Loucy (cell line): ENCODE measurements at regions not wholly inside any gene's neighbourhood (a gene's known extent, or its start where the extent isn't known, plus 50 kb on each side); places are given as distances from the start of the nearest gene placed in this dataset.

Source experiments
- H2AFZ ChIP-seq: fragments of 200-600 bp; sonication (generic); 2 replicates; pipeline ENCODE4 v1.6.0; 2016; ENCODE audit warnings: antibody characterized with exemption, mild to moderate bottlenecking, low read length, moderate library complexity
- H3F3A ChIP-seq: fragments of 200-600 bp; 2 replicates; pipeline ENCODE4 v1.6.0; 2016; ENCODE audit warnings: antibody characterized with exemption, low read depth, mild to moderate bottlenecking
- H3K27me3 ChIP-seq: fragments of 200-600 bp; sonication (generic); 2 replicates; pipeline ENCODE4 v1.6.1; 2014; ENCODE audit warnings: low read length, mild to moderate bottlenecking; ENCODE audit not compliant: insufficient read depth, poor library complexity, severe bottlenecking
- H3K36me3 ChIP-seq: fragments of 200-600 bp; sonication (generic); 2 replicates; pipeline ENCODE4 v1.6.1; 2016; ENCODE audit warnings: low read length; ENCODE audit not compliant: insufficient read depth
- H3K4me1 ChIP-seq: fragments of 200-600 bp; sonication (generic); 2 replicates; pipeline ENCODE4 v1.5.1; 2014; ENCODE audit warnings: low read length, mild to moderate bottlenecking; ENCODE audit not compliant: insufficient read depth, poor library complexity, severe bottlenecking
- H3K4me2 ChIP-seq: fragments of 200-600 bp; sonication (generic); 2 replicates; pipeline ENCODE4 v1.6.0; 2014; ENCODE audit warnings: antibody characterized with exemption, low read length, low read depth, mild to moderate bottlenecking; ENCODE audit not compliant: poor library complexity, severe bottlenecking
- H3K4me3 ChIP-seq: fragments of 200-600 bp; sonication (generic); 2 replicates; pipeline ENCODE4 v1.5.1; 2014; ENCODE audit warnings: low read length, mild to moderate bottlenecking, mixed read lengths; ENCODE audit not compliant: poor library complexity, severe bottlenecking
- H3K79me2 ChIP-seq: fragments of 200-600 bp; sonication (generic); 2 replicates; pipeline ENCODE4 v1.6.1; 2014; ENCODE audit warnings: low read length; ENCODE audit not compliant: insufficient read depth
- H3K9ac ChIP-seq: fragments of 200-600 bp; sonication (generic); 2 replicates; pipeline ENCODE4 v1.6.0; 2014; ENCODE audit warnings: mild to moderate bottlenecking, low read depth, low read length, moderate library complexity; ENCODE audit not compliant: poor library complexity, severe bottlenecking
- H3K9me2 ChIP-seq: fragments of 200-600 bp; sonication (generic); replicated peaks from 2 replicates; pipeline ENCODE4 v1.6.1; 2016; ENCODE audit warnings: low read depth, low read length, mixed read lengths
- H3K9me3 ChIP-seq: fragments of 200-600 bp; sonication (generic); 2 replicates; pipeline ENCODE4 v1.6.1; 2014; ENCODE audit warnings: mild to moderate bottlenecking, antibody characterized with exemption, low read length, low read depth; ENCODE audit not compliant: insufficient read depth
- H4K20me1 ChIP-seq: fragments of 200-600 bp; sonication (generic); 2 replicates; pipeline ENCODE4 v1.6.0; 2014; ENCODE audit warnings: antibody characterized with exemption, low read length, mild to moderate bottlenecking; ENCODE audit not compliant: insufficient read depth, poor library complexity, severe bottlenecking
- EZH2phosphoT487 ChIP-seq: fragments of 200-600 bp; IDR thresholded peaks from 2 replicates; pipeline ENCODE4 v1.6.1; 2018; ENCODE audit warnings: antibody characterized with exemption, mild to moderate bottlenecking, moderate library complexity, borderline replicate concordance
- TF ChIP-seq, protein P1 (sequence below): fragments of 200-600 bp; sonication (generic); conservative IDR thresholded peaks from 2 replicates; pipeline ENCODE4 v1.5.1; 2014; ENCODE audit warnings: mild to moderate bottlenecking, antibody characterized with exemption, low read length

DNA sequence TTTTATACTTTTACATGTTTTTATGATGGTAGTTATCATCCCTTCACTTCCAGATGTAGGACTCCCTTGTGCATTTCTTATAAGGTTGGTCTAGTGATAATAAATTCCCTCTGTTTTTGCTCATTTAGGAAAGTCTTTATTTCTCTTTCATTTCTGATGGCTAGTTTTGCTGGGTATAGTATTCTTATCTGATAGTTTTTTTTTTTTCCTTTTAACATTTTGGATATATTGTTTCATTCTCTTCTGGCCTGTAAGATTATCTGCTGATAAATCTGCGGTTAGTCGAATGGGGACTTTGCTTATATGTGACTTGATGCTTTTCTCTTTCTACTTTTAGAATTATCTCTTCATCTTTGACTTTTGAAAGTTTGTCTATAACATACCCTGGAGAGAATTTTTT, 153.1 kb upstream of the MPHOSPH6 start:
- H2AFZ ChIP-seq: no peak overlapping the region
- H4K20me1 ChIP-seq: no peaks in the 10 kb centered on the region
- H3K27me3 ChIP-seq: no peaks in the 10 kb centered on the region

DNA sequence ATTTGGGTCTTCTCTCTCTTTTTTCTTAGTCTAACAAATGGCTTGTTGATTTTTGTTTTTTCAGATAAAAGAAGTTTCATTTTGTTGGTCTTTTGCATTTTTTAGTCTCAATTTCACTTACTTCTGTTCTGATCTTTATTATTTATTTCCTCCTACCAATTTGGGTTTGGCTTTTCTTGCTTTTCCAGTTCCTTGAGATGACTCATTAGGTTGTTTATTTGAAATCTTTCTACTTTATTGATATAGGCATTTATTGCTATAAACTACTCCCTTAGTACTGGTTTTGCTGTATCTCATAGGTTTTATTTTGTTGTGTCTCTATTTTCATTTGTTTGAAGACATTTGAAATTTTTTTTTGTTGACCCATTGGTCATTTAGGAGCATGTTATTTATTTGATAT, 152.2 kb upstream of the MPHOSPH6 start:
- H3F3A ChIP-seq: no peaks in the 10 kb centered on the region

More for the DNA sequence above, 153.1 kb upstream of the MPHOSPH6 start:
- Histone ChIP-seq H3K9ac (no peak overlapping the region), H3K9me3 (0 out of 2 replicates have a peak, but pooled peaks cover 4% of the 10 kb centered on the region), H3K79me2 (no peaks in the 10 kb centered on the region), H3K4me2 (no peak overlapping the region), H3K36me3 (no peaks in the 10 kb centered on the region), H3K4me3 (no peak overlapping the region), H3K9me2 (no peaks in the 10 kb centered on the region), H3F3A (no peaks in the 10 kb centered on the region), H3K4me1 (no peaks in the 10 kb centered on the region)
- TF ChIP-seq, protein P1, sequence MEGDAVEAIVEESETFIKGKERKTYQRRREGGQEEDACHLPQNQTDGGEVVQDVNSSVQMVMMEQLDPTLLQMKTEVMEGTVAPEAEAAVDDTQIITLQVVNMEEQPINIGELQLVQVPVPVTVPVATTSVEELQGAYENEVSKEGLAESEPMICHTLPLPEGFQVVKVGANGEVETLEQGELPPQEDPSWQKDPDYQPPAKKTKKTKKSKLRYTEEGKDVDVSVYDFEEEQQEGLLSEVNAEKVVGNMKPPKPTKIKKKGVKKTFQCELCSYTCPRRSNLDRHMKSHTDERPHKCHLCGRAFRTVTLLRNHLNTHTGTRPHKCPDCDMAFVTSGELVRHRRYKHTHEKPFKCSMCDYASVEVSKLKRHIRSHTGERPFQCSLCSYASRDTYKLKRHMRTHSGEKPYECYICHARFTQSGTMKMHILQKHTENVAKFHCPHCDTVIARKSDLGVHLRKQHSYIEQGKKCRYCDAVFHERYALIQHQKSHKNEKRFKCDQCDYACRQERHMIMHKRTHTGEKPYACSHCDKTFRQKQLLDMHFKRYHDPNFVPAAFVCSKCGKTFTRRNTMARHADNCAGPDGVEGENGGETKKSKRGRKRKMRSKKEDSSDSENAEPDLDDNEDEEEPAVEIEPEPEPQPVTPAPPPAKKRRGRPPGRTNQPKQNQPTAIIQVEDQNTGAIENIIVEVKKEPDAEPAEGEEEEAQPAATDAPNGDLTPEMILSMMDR: no peak
- TF ChIP-seq EZH2phosphoT487: no peak

DNA sequence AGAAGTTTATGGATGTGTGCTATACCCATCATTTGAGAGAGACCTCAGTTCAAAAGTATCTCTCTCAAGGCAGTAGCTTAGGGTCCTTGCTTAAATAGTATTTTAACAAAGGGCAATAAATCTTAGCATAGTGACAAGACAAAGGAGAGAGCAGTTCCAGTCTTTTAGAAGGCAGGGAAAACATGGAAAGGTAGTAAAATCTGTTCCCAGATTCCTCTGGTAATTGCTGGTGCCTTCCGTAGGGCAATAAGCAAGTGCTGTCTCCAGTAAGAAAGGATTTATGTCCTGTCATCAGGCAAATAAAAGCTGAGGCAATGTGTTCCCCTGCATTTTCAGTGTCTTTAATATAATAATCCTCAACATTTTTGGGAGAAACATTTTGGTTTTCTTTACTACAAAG, 149.0 kb upstream of the MPHOSPH6 start:
- TF ChIP-seq, protein P1: no peak
- TF ChIP-seq EZH2phosphoT487: no peak
- Histone ChIP-seq H3K9ac (no peak overlapping the region), H2AFZ (no peak overlapping the region), H3K4me3 (no peak overlapping the region), H3K4me1 (no peaks in the 10 kb centered on the region), H3K79me2 (no peaks in the 10 kb centered on the region), H4K20me1 (no peaks in the 10 kb centered on the region), H3K36me3 (no peaks in the 10 kb centered on the region), H3K4me2 (no peak overlapping the region), H3K27me3 (no peaks in the 10 kb centered on the region), H3K9me2 (no peaks in the 10 kb centered on the region), H3F3A (no peaks in the 10 kb centered on the region), H3K9me3 (0 out of 2 replicates have a peak, but pooled peaks cover 4% of the 10 kb centered on the region)

More for the DNA sequence above, 152.2 kb upstream of the MPHOSPH6 start:
- Histone ChIP-seq H4K20me1 (no peaks in the 10 kb centered on the region), H3K4me1 (no peaks in the 10 kb centered on the region), H3K9ac (no peak overlapping the region), H3K79me2 (no peaks in the 10 kb centered on the region), H3K9me3 (0 out of 2 replicates have a peak, but pooled peaks cover 4% of the 10 kb centered on the region), H2AFZ (no peak overlapping the region), H3K4me2 (no peak overlapping the region), H3K4me3 (no peak overlapping the region), H3K36me3 (no peaks in the 10 kb centered on the region), H3K27me3 (no peaks in the 10 kb centered on the region), H3K9me2 (no peaks in the 10 kb centered on the region)
- no peak for TF ChIP-seq EZH2phosphoT487
- TF ChIP-seq, protein P1: no peak
